ENCODE measurements at regions not wholly inside any gene's neighbourhood (a gene's known extent, or its start where the extent isn't known, plus 50 kb on each side); places are given as distances from the start of the nearest gene placed in this dataset.

GRCh38 chr5:79849486-79850315 is 141.4 kb downstream of the MTX3 start:
- no peaks in the 10 kb centered on the region for H3K36me3 ChIP-seq (ENCODE audit: control insufficient read depth in 2 of 4, insufficient read depth in 4 of 4, low read length in 3 of 4)
- H3K4me3 ChIP-seq (ENCODE audit: extremely low read depth in 1 of 4, insufficient read depth in 2 of 4, low read depth in 3 of 4, low read length in 4 of 4) = no peak overlapping the region
- 94% methylated on average over 16 of the region's 16 CpGs; no CpG with 5 or more reads in 1 of the 2 experiments for WGBS, 2 experiments (ENCODE audit: extremely low coverage in 1 of 2, insufficient coverage in 1 of 2, insufficient read length in 1 of 2, insufficient replicate concordance in 2 of 2, low coverage in 1 of 2, low lambda C conversion rate in 2 of 2, missing lambda C conversion rate in 1 of 2)
- no peak for TF ChIP-seq TCF12 (IDR thresholded peaks at IDR 0.05; ENCODE audit: low read depth, low read length)
- TF ChIP-seq POLR2A (IDR thresholded peaks at IDR 0.05; ENCODE audit: control extremely low read depth in 1 of 2, low read depth in 2 of 2, low read length in 2 of 2) = no peak
- TF ChIP-seq HDAC6 (IDR thresholded peaks at IDR 0.05; ENCODE audit: low read depth, low read length) = no peak
- TF ChIP-seq CHD1 (IDR thresholded peaks at IDR 0.05; ENCODE audit: low read depth, low read length) = no peak
- no peak for TF ChIP-seq ASH2L (IDR thresholded peaks at IDR 0.05; ENCODE audit: low read length)
- no peak overlapping the region for H3K14ac ChIP-seq (ENCODE audit: insufficient read length)
- no peak overlapping the region for H3K56ac ChIP-seq (replicated peaks; ENCODE audit: insufficient read length, low read depth, low read length)
- no peak overlapping the region for H3K27ac ChIP-seq (ENCODE audit: low read depth, low read length)
- H3K27me3 ChIP-seq (replicated peaks in 1 of 4; ENCODE audit: control insufficient read depth in 3 of 4, extremely low read depth in 1 of 4, insufficient read depth in 3 of 4, low read length in 3 of 4) = no peaks in the 10 kb centered on the region
- no peak overlapping the region for H4K91ac ChIP-seq (replicated peaks; ENCODE audit: insufficient read length, low read length)
- no peaks in the 10 kb centered on the region for H3K79me2 ChIP-seq (ENCODE audit: control insufficient read depth in 1 of 2, insufficient read depth in 2 of 2, low read length in 2 of 2)
- H3K9ac ChIP-seq (replicated peaks in 1 of 4; ENCODE audit: extremely low read depth in 1 of 4, low read depth in 3 of 4, low read length in 3 of 4) = no peak overlapping the region
- H2BK5ac ChIP-seq (ENCODE audit: low read depth, low read length) = no peak overlapping the region
- DNase-seq (ENCODE audit: low read depth in 1 of 2, low spot score in 2 of 2) (peak in 1 of 2 experiments; percentile 23), FAIRE-seq (no peak)
- no peak overlapping the region for H2AK5ac ChIP-seq (ENCODE audit: low read depth, low read length)
- H3K18ac ChIP-seq (ENCODE audit: extremely low read depth, low read length) = no peak overlapping the region
- no peaks in the 10 kb centered on the region for H4K20me1 ChIP-seq (replicated peaks in 1 of 2; ENCODE audit: control insufficient read depth in 1 of 2, insufficient read depth in 2 of 2, low read length in 2 of 2)
- H3K79me1 ChIP-seq (ENCODE audit: low read depth, low read length) = no peaks in the 10 kb centered on the region
- H3K23ac ChIP-seq (ENCODE audit: insufficient read length) = no peak overlapping the region
- H3K4ac ChIP-seq (replicated peaks; ENCODE audit: insufficient read length, low read depth, low read length) = no peak overlapping the region
- no peak overlapping the region for H2BK12ac ChIP-seq (ENCODE audit: low read depth, low read length)
- H3K9me3 ChIP-seq (ENCODE audit: insufficient read depth in 2 of 2, low read depth in 1 of 2, low read length in 1 of 2) = no peaks in the 10 kb centered on the region
- ChIA-PET CTCF (ENCODE audit: partially characterized antibody) (interaction anchor here (0.6 to 1.9 kb wide), 2 partner anchors 75 to 1192 kb away, joined by 4 read pairs; no protein-coding TSS in a partner anchor), POLR2A (ENCODE audit: partially characterized antibody) (no interaction called here)
- no peak overlapping the region for H4K5ac ChIP-seq (ENCODE audit: insufficient read length, low read depth, low read length)
- no peak overlapping the region for H2BK20ac ChIP-seq (ENCODE audit: low read length)
- H2BK15ac ChIP-seq (ENCODE audit: low read length) = no peak overlapping the region
- no peak overlapping the region for H2BK120ac ChIP-seq (replicated peaks; ENCODE audit: low read depth, low read length)
- no peaks in the 10 kb centered on the region for H3K23me2 ChIP-seq (ENCODE audit: low read depth, low read length)
- no peak overlapping the region for H3K4me2 ChIP-seq (ENCODE audit: insufficient read depth in 1 of 2, low read depth in 2 of 2, low read length in 2 of 2)
- no peak overlapping the region for H2AFZ ChIP-seq (ENCODE audit: low read length)
- no peaks in the 10 kb centered on the region for H3K4me1 ChIP-seq (replicated peaks in 1 of 4; ENCODE audit: control insufficient read depth in 3 of 4, insufficient read depth in 4 of 4, low read length in 3 of 4)
- peak overlapping the region; percentile 31; the same call in 1 of the 2 replicates for H4K8ac ChIP-seq (ENCODE audit: extremely low read depth, insufficient read depth, low read length)
